Endodermal cell (in vitro differentiated cells): ENCODE measurements at regions not wholly inside any gene's neighbourhood (a gene's known extent, or its start where the extent isn't known, plus 50 kb on each side); places are given as distances from the start of the nearest gene placed in this dataset.

Experiments
- DNase-seq: peaks from one replicate; pipeline ENCODE4 v3.0.0-alpha.2; 2017
- H3K27ac ChIP-seq: 2 replicates; pipeline ENCODE4 v1.5.1; 2013; ENCODE audit warnings: mild to moderate bottlenecking, low read depth, low read length, moderate library complexity
- H3K27me3 ChIP-seq: 2 replicates; pipeline ENCODE4 v1.6.1; 2013; ENCODE audit warnings: mild to moderate bottlenecking, low read length, moderate library complexity; ENCODE audit not compliant: insufficient read depth, control insufficient read depth, poor library complexity, severe bottlenecking
- H3K36me3 ChIP-seq: 2 replicates; pipeline ENCODE4 v1.7.0; 2013; ENCODE audit warnings: mild to moderate bottlenecking, low read length, moderate library complexity; ENCODE audit not compliant: control insufficient read depth, insufficient read depth
- H3K4me1 ChIP-seq: one replicate; pipeline ENCODE4 v1.7.0; 2013; ENCODE audit warnings: low read length; ENCODE audit not compliant: control insufficient read depth, insufficient read depth
- H3K4me3 ChIP-seq: 2 replicates; pipeline ENCODE4 v1.5.1; 2013; ENCODE audit warnings: mild to moderate bottlenecking, low read length, moderate library complexity
- H3K9ac ChIP-seq: 2 replicates; pipeline ENCODE4 v1.6.1; 2013; ENCODE audit warnings: mild to moderate bottlenecking, low read length, moderate library complexity; ENCODE audit not compliant: poor library complexity, severe bottlenecking; ENCODE audit errors: extremely low read depth
- H3K9me3 ChIP-seq: 2 replicates; pipeline ENCODE4 v1.6.1; 2013; ENCODE audit warnings: mild to moderate bottlenecking, low read length, moderate library complexity; ENCODE audit not compliant: control insufficient read depth
- H3K27ac Mint-ChIP-seq: 2 replicates; pipeline ENCODE4 v1.8.0; 2020; ENCODE audit warnings: mixed read lengths
- H3K27me3 Mint-ChIP-seq: 2 replicates; pipeline ENCODE4 v1.8.0; 2021; ENCODE audit warnings: mild to moderate bottlenecking, mixed read lengths; ENCODE audit not compliant: insufficient read depth
- H3K36me3 Mint-ChIP-seq: 2 replicates; pipeline ENCODE4 v1.8.0; 2020; ENCODE audit warnings: low read depth, mixed read lengths
- H3K4me1 Mint-ChIP-seq: 2 replicates; pipeline ENCODE4 v1.8.0; 2020; ENCODE audit warnings: mixed read lengths
- H3K4me3 Mint-ChIP-seq: 2 replicates; pipeline ENCODE4 v1.8.0; 2020; ENCODE audit warnings: mild to moderate bottlenecking, moderate library complexity, mixed read lengths
- H3K9me3 Mint-ChIP-seq: 2 replicates; pipeline ENCODE4 v1.8.0; 2020; ENCODE audit warnings: mild to moderate bottlenecking, mixed read lengths
- WGBS, 2 experiments: methylation state at CpG; one replicate each; pipeline versions ENCODE4 v1.1.5 to v1.1.7; 2013; ENCODE audit warnings: missing lambda C conversion rate in 2 of 2, mixed read lengths in 1 of 2; ENCODE audit not compliant: insufficient coverage in 1 of 2, insufficient read length in 1 of 2; 5-methylcytosine and 5-hydroxymethylcytosine counted together
- TF ChIP-seq, protein P1 (sequence below): fragments of 200-600 bp; sonication (generic); conservative IDR thresholded peaks from 2 replicates; pipeline ENCODE4 v1.5.0; 2021; ENCODE audit warnings: antibody characterized with exemption, mild to moderate bottlenecking

DNA sequence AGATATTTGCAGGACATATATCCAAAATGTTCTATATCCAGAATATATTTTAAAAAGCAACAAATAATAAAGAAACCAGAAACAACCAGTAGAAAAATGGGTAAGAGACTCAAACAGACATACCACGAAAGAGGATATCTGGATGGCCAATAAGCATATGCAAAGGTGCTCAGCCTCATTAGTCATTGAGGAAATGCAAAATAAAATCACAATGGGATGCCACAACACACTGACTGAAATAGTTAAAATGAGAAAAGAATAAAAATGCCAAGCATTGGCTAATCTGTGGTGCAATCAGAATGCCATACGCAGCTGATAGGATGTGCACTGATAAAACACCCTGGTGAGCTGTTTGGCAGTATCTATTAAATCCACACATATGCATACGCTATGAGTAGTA, 265.8 kb upstream of the ANKH start:
- Mint-ChIP-seq H3K36me3 (no peaks in the 10 kb centered on the region), H3K27me3 (no peaks in the 10 kb centered on the region), H3K4me1 (peaks cover 3% of the 10 kb centered on the region), H3K4me3 (no peak overlapping the region), H3K27ac (no peak overlapping the region), H3K9me3 (no peaks in the 10 kb centered on the region)
- Histone ChIP-seq H3K4me1 (no peaks in the 10 kb centered on the region), H3K36me3 (no peaks in the 10 kb centered on the region), H3K4me3 (no peak overlapping the region), H3K9ac (no peak overlapping the region), H3K9me3 (no peaks in the 10 kb centered on the region), H3K27ac (no peak overlapping the region), H3K27me3 (no peaks in the 10 kb centered on the region)
- no peak for DNase-seq
- 70 to 89% methylated on average over 1 to 3 of the region's 3 CpGs for WGBS, 2 experiments
- TF ChIP-seq, protein P1, sequence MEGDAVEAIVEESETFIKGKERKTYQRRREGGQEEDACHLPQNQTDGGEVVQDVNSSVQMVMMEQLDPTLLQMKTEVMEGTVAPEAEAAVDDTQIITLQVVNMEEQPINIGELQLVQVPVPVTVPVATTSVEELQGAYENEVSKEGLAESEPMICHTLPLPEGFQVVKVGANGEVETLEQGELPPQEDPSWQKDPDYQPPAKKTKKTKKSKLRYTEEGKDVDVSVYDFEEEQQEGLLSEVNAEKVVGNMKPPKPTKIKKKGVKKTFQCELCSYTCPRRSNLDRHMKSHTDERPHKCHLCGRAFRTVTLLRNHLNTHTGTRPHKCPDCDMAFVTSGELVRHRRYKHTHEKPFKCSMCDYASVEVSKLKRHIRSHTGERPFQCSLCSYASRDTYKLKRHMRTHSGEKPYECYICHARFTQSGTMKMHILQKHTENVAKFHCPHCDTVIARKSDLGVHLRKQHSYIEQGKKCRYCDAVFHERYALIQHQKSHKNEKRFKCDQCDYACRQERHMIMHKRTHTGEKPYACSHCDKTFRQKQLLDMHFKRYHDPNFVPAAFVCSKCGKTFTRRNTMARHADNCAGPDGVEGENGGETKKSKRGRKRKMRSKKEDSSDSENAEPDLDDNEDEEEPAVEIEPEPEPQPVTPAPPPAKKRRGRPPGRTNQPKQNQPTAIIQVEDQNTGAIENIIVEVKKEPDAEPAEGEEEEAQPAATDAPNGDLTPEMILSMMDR = no peak

DNA sequence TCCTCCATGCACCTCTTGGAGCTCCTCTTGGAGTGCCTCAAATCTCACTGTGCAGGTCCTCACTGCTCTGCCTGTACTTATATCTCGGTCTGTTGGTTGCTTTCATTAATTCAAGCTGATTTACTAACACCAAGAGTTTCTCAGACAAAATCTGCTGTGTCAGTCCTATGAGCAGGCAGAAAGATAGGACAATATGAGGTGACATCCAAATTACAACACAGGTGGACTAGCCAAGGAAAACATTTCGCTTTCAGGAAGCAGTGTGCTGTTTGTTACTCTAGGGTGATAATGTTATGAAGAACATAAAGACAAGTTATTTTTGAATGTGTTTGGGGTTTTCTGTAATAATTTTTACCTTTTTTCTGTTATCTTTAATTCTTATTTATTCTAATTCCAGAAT, 264.1 kb upstream of the ANKH start:
- WGBS, 2 experiments = 90% methylated on average over 2 of the region's 2 CpGs; no CpG with 5 or more reads in 1 of the 2 experiments
- H3K36me3 Mint-ChIP-seq = no peaks in the 10 kb centered on the region
- Histone ChIP-seq H3K9me3 (no peaks in the 10 kb centered on the region), H3K4me1 (no peaks in the 10 kb centered on the region), H3K4me3 (no peak overlapping the region), H3K9ac (no peak overlapping the region), H3K27ac (no peak overlapping the region), H3K36me3 (no peaks in the 10 kb centered on the region), H3K27me3 (no peaks in the 10 kb centered on the region)
- peaks cover 3% of the 10 kb centered on the region for H3K4me1 Mint-ChIP-seq
- TF ChIP-seq, protein P1 = no peak
- H3K27me3 Mint-ChIP-seq = no peaks in the 10 kb centered on the region
- H3K27ac Mint-ChIP-seq = no peak overlapping the region
- no peaks in the 10 kb centered on the region for H3K9me3 Mint-ChIP-seq
- no peak overlapping the region for H3K4me3 Mint-ChIP-seq
- no peak for DNase-seq

DNA sequence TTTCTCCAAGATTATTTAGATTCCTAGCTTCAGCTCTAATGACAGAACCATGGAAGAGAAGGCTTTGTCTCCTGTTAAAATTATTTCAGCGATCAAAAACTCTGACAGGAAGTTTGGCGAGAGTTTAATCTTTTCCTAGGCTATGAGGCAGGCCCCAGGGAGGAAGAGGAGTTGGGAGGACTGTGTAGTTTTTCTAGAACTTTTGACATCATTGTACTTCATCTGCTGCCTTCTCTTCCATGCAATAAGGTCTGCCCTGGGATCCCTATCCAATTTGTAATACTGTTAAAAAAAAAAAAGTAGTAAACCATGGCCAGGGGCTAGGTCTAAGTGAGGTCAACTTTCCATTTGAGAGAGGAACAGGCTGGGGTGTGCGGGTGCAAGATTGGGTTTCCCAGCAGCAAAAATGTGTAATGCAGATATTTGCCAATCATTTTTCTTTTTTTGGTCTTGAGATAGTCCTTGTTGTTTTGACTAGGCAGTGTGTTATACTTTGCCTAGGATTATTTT, 261.9 kb upstream of the ANKH start:
- no peaks in the 10 kb centered on the region for H3K36me3 Mint-ChIP-seq
- H3K4me1 Mint-ChIP-seq = no peaks in the 10 kb centered on the region
- Histone ChIP-seq H3K4me3 (no peak overlapping the region), H3K27me3 (no peaks in the 10 kb centered on the region), H3K9ac (no peak overlapping the region), H3K4me1 (no peaks in the 10 kb centered on the region), H3K36me3 (no peaks in the 10 kb centered on the region), H3K27ac (no peak overlapping the region), H3K9me3 (no peaks in the 10 kb centered on the region)
- WGBS, 2 experiments = 84 to 100% methylated on average over 2 to 3 of the region's 3 CpGs
- TF ChIP-seq, protein P1 = no peak
- H3K27ac Mint-ChIP-seq = no peak overlapping the region
- H3K9me3 Mint-ChIP-seq = no peaks in the 10 kb centered on the region
- H3K27me3 Mint-ChIP-seq = no peaks in the 10 kb centered on the region
- no peak overlapping the region for H3K4me3 Mint-ChIP-seq
- DNase-seq = no peak
